T-helper 2 cell treated with Interferon-gamma antibody and Interleukin-4, amounts not matched to agents 100 ng/mL and 5 ng/mL, for 36 hours (primary cell): ENCODE measurements at regions not wholly inside any gene's neighbourhood (a gene's known extent, or its start where the extent isn't known, plus 50 kb on each side); places are given as distances from the start of the nearest gene placed in this dataset.
"Not testable (repeated sequence)": the region's sequence is repeated elsewhere in the genome, so short reads cannot be mapped to it uniquely, and the experiment has no call there.

Experiments
- intact Hi-C: fragments of 100-400 bp; cut with micrococcal nuclease; formaldehyde crosslinking; loops from one replicate; pipeline ENCODE4 v1.15.1; 2023

- intact Hi-C loops = no loop called here
Observed at GRCh38 chr11:15836795-15837194, 519.6 kb downstream of the SOX6 start.

- intact Hi-C loops = no loop called here
Observed at GRCh38 chr11:15837901-15838489, 518.4 kb downstream of the SOX6 start.

GRCh38 chr11:15839061-15839460 is 517.3 kb downstream of the SOX6 start:
- intact Hi-C loops = no loop called here

- intact Hi-C loops = no loop called here
Observed at GRCh38 chr11:15840966-15841365, 515.4 kb downstream of the SOX6 start.

DNA sequence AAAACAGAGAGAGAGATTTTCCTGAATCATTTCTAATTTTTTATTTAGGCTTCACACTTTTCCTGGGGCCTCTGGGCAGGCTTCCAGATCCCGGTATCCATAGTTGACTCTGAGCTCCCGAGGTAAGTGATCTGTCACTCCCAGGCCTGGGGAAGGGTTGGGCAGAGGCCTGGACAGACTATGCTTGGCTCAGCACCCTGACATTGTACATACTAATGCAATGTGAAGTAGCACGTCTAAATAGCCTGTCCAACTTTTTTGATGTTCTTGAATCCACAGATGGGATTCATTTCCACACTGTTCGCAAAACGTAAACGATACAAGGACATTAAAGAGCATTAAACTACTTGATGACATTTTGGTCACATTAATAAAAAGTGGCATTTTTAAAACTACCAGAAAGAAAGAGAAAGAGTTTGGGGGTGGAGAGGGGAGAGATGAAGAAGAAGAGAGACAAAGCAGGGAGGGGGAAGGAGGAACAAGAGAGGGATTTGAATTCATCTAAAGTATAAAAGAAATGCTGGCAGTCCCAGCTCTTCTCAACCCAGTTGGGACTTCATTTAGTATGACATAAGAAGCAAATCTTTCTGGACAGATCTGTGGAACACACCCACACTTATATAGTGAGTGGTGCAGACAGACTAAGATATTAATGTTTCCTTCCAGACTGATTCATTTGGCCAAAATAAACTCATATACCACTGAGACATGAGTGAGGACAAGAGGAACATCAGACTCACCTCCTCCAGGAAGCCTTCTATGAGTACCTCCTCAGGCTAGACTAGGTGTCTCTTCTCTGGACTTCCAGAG is 514.2 kb downstream of the SOX6 start:
- intact Hi-C loops = no loop called here

GRCh38 chr11:15843309-15843872 is 513.0 kb downstream of the SOX6 start:
- intact Hi-C loops = no loop called here

DNA sequence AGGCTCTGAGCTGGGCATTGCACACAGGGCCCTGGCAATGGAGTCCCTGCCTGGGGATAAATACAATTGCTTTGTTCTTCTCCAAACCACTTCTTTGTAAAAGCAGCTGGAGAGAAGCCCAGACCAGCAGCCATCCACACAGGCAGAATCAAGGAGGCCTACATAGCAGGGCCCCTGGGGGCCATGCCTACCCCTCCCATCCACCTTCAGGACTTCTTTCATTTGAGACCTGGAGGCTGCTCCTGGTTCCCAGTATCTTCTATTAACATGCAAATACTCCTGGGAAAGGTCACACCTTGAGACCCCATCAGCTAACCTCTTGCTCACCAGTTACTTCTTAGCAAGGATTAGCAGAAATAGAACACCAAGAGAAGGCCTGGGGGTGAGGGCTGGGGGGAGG is 511.1 kb downstream of the SOX6 start:
- intact Hi-C loops = loop anchor here (5.0 kb wide), 1 partner anchor 167 kb away; no protein-coding TSS in a partner anchor

GRCh38 chr11:15848631-15849168 is 507.6 kb downstream of the SOX6 start:
- intact Hi-C loops = loop anchor here (5.0 kb wide), 1 partner anchor 164 kb away; no protein-coding TSS in a partner anchor

- intact Hi-C loops = loop anchor here (5.0 kb wide), 1 partner anchor 163 kb away; no protein-coding TSS in a partner anchor
Observed at GRCh38 chr11:15849257-15849656, 507.1 kb downstream of the SOX6 start.

DNA sequence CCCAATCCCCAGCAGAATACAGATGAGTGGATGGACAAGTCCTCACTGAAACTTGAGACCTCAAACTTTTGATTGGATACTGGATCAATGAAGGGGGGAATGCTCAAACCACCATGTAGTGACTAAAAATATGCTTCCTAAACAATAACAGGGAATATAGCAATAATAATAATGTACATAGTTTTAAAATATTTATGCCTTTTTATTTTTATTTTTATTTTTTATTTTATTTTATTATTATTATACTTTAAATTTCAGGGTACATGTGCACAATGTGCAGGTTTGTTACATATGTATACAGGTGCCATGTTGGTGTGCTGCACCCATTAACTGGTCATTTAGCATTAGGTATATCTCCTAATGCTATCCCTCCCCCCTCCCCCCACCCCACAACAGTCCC is 506.0 kb downstream of the SOX6 start:
- intact Hi-C loops = not testable (repeated sequence)

GRCh38 chr11:15851051-15851498 is 505.3 kb downstream of the SOX6 start:
- intact Hi-C loops = no loop called here

- intact Hi-C loops = no loop called here
Observed at GRCh38 chr11:15852179-15852578, 504.2 kb downstream of the SOX6 start.

GRCh38 chr11:15854245-15854644 is 502.1 kb downstream of the SOX6 start:
- intact Hi-C loops = no loop called here

DNA sequence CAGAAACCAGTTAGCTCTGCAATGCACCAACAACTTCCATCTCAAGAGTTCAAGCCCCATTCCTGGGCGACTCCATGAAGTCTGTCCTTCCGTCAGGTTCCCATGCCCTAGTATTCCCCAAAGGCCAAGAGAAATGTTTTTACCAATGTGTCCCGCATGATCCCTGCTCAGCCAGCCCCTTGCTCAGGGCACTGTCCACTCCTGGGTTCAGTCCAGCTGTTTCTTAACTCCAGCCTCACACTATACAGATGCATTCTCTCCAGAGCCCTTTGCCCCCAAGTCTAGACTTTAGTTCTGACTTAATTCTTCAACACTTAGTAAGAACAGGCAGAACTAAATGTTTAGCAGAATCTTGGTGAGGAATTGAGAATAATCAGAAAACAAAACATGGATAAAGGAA is 497.5 kb downstream of the SOX6 start:
- intact Hi-C loops = no loop called here

DNA sequence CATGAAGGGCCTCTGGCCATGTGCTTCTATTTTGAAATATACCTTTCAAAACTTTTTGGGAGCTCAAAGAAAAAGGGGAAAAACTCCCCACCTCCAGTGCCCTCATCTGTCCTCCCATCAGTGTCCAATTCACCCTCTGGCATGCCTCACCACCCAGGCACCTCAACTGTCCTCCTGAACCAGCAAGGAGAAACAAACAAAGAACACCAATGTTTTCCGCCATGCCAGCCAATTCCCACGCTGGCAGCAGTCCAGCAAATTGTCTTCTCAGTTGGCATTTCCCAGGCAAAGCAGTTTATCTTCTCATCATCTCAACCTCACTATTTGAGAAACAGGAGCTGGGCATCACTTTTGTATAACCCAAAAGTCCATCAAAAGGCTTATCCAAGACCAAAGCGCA is 496.9 kb downstream of the SOX6 start:
- intact Hi-C loops = no loop called here

GRCh38 chr11:15861256-15861655 is 495.1 kb downstream of the SOX6 start:
- intact Hi-C loops = no loop called here

DNA sequence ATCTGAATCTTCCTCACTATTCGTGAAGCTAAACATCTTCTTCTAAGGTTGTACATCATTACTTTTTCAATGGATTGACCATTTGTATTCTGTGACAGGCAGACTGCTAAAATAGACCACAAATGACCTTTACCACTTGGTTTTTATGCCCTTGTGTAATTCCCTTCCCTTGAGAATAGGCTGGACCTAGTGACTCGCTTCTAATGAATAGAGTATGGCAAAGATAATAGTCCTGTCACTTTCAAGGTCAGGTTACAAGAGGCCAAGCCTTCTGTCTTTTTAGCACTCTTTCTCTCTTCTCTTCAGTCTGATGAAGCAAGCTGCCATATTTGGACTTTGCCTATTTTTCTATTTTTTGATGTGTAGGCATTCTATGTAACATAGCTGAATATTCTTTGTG is 492.9 kb downstream of the SOX6 start:
- intact Hi-C loops = no loop called here

DNA sequence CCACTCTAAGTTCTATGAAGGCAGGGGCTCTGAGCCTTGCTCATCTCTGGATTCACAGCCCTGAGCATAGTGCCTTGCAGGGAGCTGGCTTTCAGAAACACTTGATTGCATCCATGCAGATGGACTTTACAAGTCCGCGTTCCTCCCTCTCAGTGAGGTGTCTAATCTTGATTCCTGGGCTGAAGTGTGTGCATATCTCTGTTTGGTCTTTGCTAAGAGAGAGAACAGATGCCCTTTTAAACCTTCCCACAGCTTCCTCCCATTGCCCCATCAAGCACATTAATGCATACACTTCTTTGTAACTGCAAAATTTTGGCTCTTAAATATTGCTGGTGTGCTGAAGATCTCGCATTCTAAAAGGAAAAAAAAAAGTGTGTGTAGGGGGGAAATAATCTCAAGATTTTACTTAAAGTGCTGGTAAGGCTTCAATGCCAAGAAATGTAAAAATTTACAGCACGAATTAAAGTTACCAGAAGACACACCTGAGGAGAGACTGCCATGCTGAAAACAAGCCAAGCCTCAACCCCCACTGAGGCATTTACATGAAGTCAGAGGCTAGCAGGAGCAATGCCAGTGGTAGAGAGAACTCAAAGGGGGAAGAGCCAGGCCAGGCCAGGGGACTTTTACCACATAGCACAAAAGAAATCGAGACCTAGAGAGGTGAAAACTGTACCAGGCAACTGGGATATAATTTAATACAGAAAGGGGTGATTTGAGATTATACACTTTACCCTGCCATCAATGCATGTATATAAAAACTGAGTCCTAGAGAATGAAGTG is 492.1 kb downstream of the SOX6 start:
- intact Hi-C loops = no loop called here

- intact Hi-C loops = no loop called here
Observed at GRCh38 chr11:15865212-15865987, 490.9 kb downstream of the SOX6 start.

GRCh38 chr11:15867871-15868270 is 488.5 kb downstream of the SOX6 start:
- intact Hi-C loops = no loop called here

DNA sequence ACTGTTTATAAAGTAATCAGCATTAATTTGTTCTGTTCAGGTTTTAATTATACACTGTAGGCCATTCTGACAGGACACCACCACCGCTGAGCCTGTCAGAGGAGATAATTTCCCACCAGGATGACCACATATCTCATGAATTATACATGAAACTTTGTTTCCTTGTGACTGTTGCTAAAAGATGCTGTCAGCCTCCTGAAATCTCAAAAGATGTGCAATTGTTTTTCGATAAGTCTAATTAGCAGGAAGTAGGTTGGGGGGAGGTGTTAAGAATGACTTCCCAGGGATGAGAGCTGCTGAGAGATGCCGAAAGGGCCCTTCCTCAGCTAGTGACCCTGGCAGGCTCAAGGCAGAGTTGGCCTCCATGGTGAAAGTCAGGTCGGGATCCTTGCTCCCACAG is 485.4 kb downstream of the SOX6 start:
- intact Hi-C loops = no loop called here
